GM13977 (cell line): ENCODE measurements at regions not wholly inside any gene's neighbourhood (a gene's known extent, or its start where the extent isn't known, plus 50 kb on each side); places are given as distances from the start of the nearest gene placed in this dataset.
A peak's percentile ranks its signal among the peaks of the same experiment; 100 is the strongest.

Source experiments
- DNase-seq: peaks from one replicate; pipeline ENCODE4 v3.0.0; 2012; ENCODE audit warnings: low spot score
- in situ Hi-C: fragments of 300-500 bp; cut with MboI; formaldehyde crosslinking; loops from one replicate; pipeline ENCODE4 v1.12.0; 2022; ENCODE audit warnings: low sequenced_read_pairs, low pct_unique_long_range_greater_than_20kb, mixed read lengths, inconsistent platforms; ENCODE audit not compliant: unreplicated experiment
- TF ChIP-seq, protein P1 (sequence below): IDR thresholded peaks from 2 replicates; pipeline ENCODE4 v1.5.1; 2012; ENCODE audit warnings: mild to moderate bottlenecking, control low read depth; ENCODE audit not compliant: insufficient read depth; ENCODE audit errors: extremely low read depth, missing control alignments

DNA sequence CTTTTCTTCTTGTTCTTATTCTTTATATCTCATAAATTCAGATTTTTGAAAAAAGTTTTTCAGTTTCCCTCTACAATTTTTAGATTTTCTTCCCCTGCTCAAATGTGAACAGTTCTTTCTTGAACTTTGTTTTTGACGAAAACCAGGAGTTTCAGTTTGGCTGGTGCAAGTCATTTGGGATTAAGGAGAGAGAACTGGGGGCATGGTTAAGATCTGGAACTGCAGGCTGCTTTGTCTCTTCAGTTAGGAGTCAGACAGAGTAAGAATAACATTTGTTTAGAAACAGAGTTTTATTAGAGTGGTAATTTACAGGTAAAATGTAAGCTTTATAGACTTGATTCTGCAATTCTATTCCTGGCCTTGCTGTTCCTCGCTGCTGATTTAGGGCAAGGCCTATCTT, 310.5 kb upstream of the C2CD4B start:
- TF ChIP-seq, protein P1, sequence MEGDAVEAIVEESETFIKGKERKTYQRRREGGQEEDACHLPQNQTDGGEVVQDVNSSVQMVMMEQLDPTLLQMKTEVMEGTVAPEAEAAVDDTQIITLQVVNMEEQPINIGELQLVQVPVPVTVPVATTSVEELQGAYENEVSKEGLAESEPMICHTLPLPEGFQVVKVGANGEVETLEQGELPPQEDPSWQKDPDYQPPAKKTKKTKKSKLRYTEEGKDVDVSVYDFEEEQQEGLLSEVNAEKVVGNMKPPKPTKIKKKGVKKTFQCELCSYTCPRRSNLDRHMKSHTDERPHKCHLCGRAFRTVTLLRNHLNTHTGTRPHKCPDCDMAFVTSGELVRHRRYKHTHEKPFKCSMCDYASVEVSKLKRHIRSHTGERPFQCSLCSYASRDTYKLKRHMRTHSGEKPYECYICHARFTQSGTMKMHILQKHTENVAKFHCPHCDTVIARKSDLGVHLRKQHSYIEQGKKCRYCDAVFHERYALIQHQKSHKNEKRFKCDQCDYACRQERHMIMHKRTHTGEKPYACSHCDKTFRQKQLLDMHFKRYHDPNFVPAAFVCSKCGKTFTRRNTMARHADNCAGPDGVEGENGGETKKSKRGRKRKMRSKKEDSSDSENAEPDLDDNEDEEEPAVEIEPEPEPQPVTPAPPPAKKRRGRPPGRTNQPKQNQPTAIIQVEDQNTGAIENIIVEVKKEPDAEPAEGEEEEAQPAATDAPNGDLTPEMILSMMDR: no peak
- in situ Hi-C loops: no loop called here
- no peak for DNase-seq

DNA sequence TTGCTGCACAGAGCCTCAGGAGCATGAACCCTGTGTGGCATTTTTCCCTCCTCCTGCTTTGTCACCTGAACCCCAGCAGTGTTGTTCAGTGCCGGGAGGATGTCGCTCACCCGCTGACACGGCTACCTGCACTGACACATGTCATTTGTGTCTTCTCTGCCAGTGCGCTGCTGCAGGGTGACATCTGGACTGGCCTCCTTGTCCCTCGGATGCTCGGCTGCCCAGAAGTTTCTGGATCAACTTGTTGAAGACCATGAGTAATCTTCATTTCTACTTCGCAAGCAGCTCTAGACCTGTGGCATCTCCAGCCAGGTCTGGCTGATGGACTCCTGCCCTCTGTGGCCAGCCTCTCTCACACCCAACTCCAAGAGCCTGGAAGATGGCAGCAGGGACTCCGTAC, 311.1 kb upstream of the C2CD4B start:
- no peak for DNase-seq
- in situ Hi-C loops: no loop called here
- TF ChIP-seq, protein P1: no peak

DNA sequence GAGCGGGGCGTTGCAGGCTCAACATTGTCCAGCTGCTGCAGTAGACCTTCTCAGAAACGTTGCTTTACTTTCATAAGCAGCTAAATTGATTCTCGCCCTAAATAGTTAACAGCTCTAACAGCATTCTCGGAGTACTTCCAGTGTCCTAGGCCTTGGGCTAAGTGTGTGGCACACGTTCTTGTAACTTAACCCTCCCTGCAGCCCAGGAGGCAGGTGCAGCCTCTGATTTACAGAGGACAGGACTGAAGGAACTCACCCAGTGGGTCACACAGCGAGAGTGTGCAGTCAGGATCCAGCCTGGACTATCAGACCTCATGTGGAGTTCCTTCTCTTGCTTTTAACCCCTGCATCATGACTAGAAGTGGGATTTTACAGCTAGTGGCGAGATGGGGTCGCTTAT, 312.8 kb upstream of the C2CD4B start:
- in situ Hi-C loops: no loop called here
- DNase-seq: no peak
- TF ChIP-seq, protein P1: no peak

DNA sequence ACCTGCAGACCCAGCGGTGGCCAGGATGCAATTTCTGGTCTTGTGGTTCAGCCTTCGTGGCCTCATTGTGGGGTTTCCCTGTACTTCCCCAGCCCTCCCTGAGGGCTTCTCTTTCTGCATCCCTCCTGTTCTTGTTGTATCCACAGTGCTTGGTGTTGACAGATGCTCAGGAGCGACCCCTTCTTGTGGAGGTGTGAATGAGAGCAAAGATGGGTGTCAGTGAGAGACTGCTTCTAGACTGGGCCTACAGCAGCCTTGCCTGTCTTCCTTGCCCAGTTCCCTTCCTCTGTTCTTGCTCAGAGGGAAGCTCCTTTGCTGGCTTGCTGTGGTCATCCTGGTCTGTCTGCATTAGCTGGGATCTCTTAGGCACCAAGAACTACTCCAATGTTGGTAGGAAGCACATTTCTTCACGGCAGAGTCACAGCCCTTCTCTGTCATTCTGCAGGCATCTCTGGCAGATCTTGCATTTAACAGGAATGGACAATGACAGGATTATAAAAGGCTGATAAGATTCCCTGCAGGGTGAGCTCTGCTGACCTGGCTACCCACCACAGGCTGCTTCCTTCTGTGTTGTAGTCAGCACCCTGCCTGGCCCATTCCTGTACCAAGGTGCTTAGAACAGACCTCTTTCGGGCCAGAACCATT, 317.8 kb upstream of the C2CD4B start:
- in situ Hi-C loops: no loop called here
- TF ChIP-seq, protein P1: peak; percentile 61
- DNase-seq: peak; percentile 75

DNA sequence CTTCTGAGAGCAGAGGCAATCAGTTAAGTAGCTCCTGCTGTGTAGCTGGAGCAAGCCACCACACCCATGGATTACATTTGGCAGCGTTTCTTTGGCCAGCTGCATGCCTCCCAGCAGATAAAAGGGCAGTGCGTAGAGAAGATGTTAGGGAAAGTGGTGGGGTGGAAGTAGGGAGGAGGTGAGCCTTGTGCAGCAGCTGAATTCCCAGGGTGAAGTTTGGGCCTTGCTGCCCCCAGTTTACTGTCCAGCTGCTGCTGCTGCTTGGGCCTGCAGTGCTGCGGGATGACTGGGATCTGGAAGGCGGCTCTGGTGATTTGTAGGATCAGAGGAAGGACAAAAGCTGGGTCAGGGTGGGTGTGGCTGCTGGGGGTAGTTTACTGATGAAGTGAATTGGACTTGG, 318.7 kb upstream of the C2CD4B start:
- no peak for DNase-seq
- in situ Hi-C loops: no loop called here
- TF ChIP-seq, protein P1: no peak

DNA sequence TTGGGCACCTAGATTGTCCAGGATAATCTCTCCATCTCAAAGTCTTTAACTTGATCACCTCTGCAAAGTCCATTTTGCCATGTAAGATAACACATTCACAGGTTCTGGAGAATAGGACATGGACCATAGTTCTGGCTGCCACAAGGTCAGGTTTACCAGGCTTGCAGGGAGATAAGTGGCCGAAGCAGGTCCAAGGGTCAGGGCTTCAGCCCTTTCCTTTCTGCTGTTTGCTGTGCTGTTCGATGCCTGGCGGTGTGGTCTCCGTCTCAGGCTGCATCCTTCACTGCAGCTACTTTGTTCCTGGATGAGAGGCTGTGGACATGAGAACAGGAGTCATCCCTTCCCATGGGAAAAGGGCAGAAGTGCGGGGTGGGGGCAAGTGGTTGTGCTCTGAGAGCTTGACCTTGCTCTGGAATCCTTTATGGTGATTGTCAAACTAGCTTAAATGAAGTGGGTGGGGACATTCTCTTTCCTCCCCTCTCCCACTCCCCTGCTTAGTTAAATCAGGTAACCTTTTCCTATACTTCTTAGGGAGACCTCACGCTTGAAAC, 320.2 kb upstream of the C2CD4B start:
- TF ChIP-seq, protein P1: no peak
- no peak for DNase-seq
- in situ Hi-C loops: no loop called here
